GM12878 (cell line): ENCODE measurements at regions not wholly inside any gene's neighbourhood (a gene's known extent, or its start where the extent isn't known, plus 50 kb on each side); places are given as distances from the start of the nearest gene placed in this dataset.

Experiments used
- ATAC-seq: fragments of 200-7000 bp; cut with Tn5 transposase; 3 replicates; pipeline ENCODE4 v1.9.1; 2020; ENCODE audit warnings: mild to moderate bottlenecking, moderate library complexity
- BruUV-seq: library from RNA; stranded (reverse); fragments of 400-500 nt; replicated peaks from 2 replicates; lab custom pipeline; 2021; lab: Mats Ljungman, UMichigan
- CTCF ChIA-PET: fragments of 300-600 bp; sonication (Branson Sonifier 250); formaldehyde crosslinking; extraction: SDS; loops from one replicate; lab custom pipeline; 2021; ENCODE audit warnings: inconsistent platforms; lab: Yijun Ruan, JAX
- POLR2A ChIA-PET: fragments of 350-600 bp; formaldehyde crosslinking; extraction: SDS; loops from one replicate; lab custom pipeline; 2021; ENCODE audit warnings: inconsistent platforms; lab: Charles Lee
- RAD21 ChIA-PET: fragments of 300-600 bp; sonication (Branson Sonifier 250); formaldehyde crosslinking; loops from one replicate; lab custom pipeline; 2023; ENCODE audit warnings: antibody characterized with exemption; ENCODE audit not compliant: unreplicated experiment; lab: Charles Lee
- SMC1A ChIA-PET: fragments of 300-600 bp; sonication (Branson Sonifier 250); formaldehyde crosslinking; loops from one replicate; lab custom pipeline; 2023; ENCODE audit not compliant: unreplicated experiment, uncharacterized antibody; lab: Charles Lee
- DNase-seq: peaks from one replicate; pipeline ENCODE4 v3.0.0-alpha.2; 2011; ENCODE audit warnings: low read depth, low spot score
- FAIRE-seq: peaks from 3 replicates; lab custom pipeline; 2011; peaks lifted over from hg19 to GRCh38; lab: Jason Lieb, UNC
- H2AFZ ChIP-seq: 2 replicates; pipeline ENCODE4 v1.6.0; 2011; ENCODE audit warnings: low read depth, low read length, control low read depth; ENCODE audit not compliant: control insufficient read depth
- H3K27ac ChIP-seq: 2 replicates; pipeline ENCODE4 v1.5.1; 2011; ENCODE audit warnings: control low read depth; ENCODE audit not compliant: control insufficient read depth, insufficient read depth
- H3K27me3 ChIP-seq, 2 experiments: replicated peaks in 1 of 2; 2 replicates each; pipeline versions ENCODE4 v1.6.0 to v1.6.1; 2011; ENCODE audit warnings: low read length in 1 of 2; ENCODE audit not compliant: control insufficient read depth in 2 of 2, insufficient read depth in 2 of 2
- H3K36me3 ChIP-seq, 2 experiments: 2 replicates each; pipeline ENCODE4 v1.5.1; 2011; ENCODE audit warnings: low read length in 1 of 2; ENCODE audit not compliant: control insufficient read depth in 2 of 2, insufficient read depth in 2 of 2
- H3K4me1 ChIP-seq: 2 replicates; pipeline ENCODE4 v1.6.1; 2011; ENCODE audit warnings: mild to moderate bottlenecking, low read length, moderate library complexity, mixed read lengths; ENCODE audit not compliant: control insufficient read depth, insufficient read depth
- H3K4me2 ChIP-seq: 2 replicates; pipeline ENCODE4 v1.6.0; 2011; ENCODE audit warnings: control low read depth; ENCODE audit not compliant: control insufficient read depth, insufficient read depth
- H3K4me3 ChIP-seq: fragments of 200-600 bp; sonication (generic); 2 replicates; pipeline ENCODE4 v1.5.1; 2016
- H3K79me2 ChIP-seq: 2 replicates; pipeline ENCODE4 v1.6.0; 2011; ENCODE audit warnings: low read length; ENCODE audit not compliant: control insufficient read depth, insufficient read depth
- H3K9ac ChIP-seq: 2 replicates; pipeline ENCODE4 v1.8.0; 2011; ENCODE audit warnings: low read length, control low read depth, mixed read lengths; ENCODE audit not compliant: control insufficient read depth, insufficient read depth
- H3K9me3 ChIP-seq: replicated peaks from 3 replicates; pipeline ENCODE4 v1.5.1; 2011; ENCODE audit warnings: mild to moderate bottlenecking, low read length; ENCODE audit not compliant: control insufficient read depth, insufficient read depth
- H4K20me1 ChIP-seq: 2 replicates; pipeline ENCODE4 v1.6.0; 2011; ENCODE audit not compliant: control insufficient read depth, insufficient read depth
- ATF2 ChIP-seq: IDR thresholded peaks from 2 replicates; pipeline ENCODE4 v1.6.1; 2012; ENCODE audit warnings: low read length, inconsistent platforms
- CBFB ChIP-seq: IDR thresholded peaks from 2 replicates; pipeline ENCODE4 v1.6.1; 2016; ENCODE audit warnings: antibody characterized with exemption, low read depth
- CEBPZ ChIP-seq: fragments of 150-350 bp; IDR thresholded peaks from 2 replicates; pipeline ENCODE4 v1.6.1; 2016; ENCODE audit warnings: low read depth, low read length
- ETV6 ChIP-seq, 2 experiments: fragments of 450-650 bp in 1 of 2; IDR thresholded peaks in 1 of 2; conservative IDR thresholded peaks in 1 of 2; 2 replicates each; pipeline ENCODE4 v1.6.1; 2014; ENCODE audit warnings: antibody characterized with exemption in 1 of 2, borderline replicate concordance in 1 of 2, low read depth in 1 of 2, mild to moderate bottlenecking in 1 of 2, moderate library complexity in 1 of 2
- JUNB ChIP-seq: IDR thresholded peaks from 2 replicates; pipeline ENCODE4 v1.6.1; 2016; ENCODE audit warnings: antibody characterized with exemption, mild to moderate bottlenecking
- MEF2B ChIP-seq: fragments of 450-650 bp; IDR thresholded peaks from 2 replicates; pipeline ENCODE4 v1.6.1; 2018; ENCODE audit warnings: mild to moderate bottlenecking, moderate library complexity; ENCODE audit not compliant: partially characterized antibody, poor library complexity, severe bottlenecking
- MLLT1 ChIP-seq: fragments of 450-650 bp; IDR thresholded peaks from 2 replicates; pipeline ENCODE4 v1.6.1; 2016; ENCODE audit warnings: mild to moderate bottlenecking
- RUNX3 ChIP-seq: IDR thresholded peaks from 2 replicates; pipeline ENCODE4 v1.6.1; 2012; ENCODE audit warnings: low read length, inconsistent platforms
- SUPT20H ChIP-seq: IDR thresholded peaks from 2 replicates; pipeline ENCODE4 v1.6.1; 2011; ENCODE audit warnings: low read depth, mild to moderate bottlenecking, low read length, moderate library complexity, borderline replicate concordance; ENCODE audit not compliant: control insufficient read depth
- WGBS: methylation state at CpG from one replicate; pipeline ENCODE4 v1.1.6; 2016; ENCODE audit warnings: low lambda C conversion rate; ENCODE audit not compliant: insufficient replicate concordance, insufficient coverage; ENCODE audit errors: missing lambda C conversion rate; 5-methylcytosine and 5-hydroxymethylcytosine counted together
- in situ Hi-C: fragments of 300-500 bp; cut with MboI; formaldehyde crosslinking; loops from 9 replicates; pipeline ENCODE4 v1.14.3; 2018; ENCODE audit warnings: mixed read lengths
- intact Hi-C: fragments of 100-400 bp; cut with micrococcal nuclease; formaldehyde crosslinking; loops from one replicate; pipeline ENCODE4 v1.14.2; 2022; ENCODE audit not compliant: unreplicated experiment
- TF ChIP-seq, protein P1 (sequence below): fragments of 150-350 bp; IDR thresholded peaks from 2 replicates; pipeline ENCODE4 v1.6.1; 2014; ENCODE audit warnings: mild to moderate bottlenecking, low read depth, low read length
- TF ChIP-seq, protein P2 (sequence below): IDR thresholded peaks from 2 replicates; pipeline ENCODE4 v1.6.1; 2011; ENCODE audit warnings: mild to moderate bottlenecking, low read depth, low read length, moderate library complexity; ENCODE audit not compliant: insufficient replicate concordance

DNA sequence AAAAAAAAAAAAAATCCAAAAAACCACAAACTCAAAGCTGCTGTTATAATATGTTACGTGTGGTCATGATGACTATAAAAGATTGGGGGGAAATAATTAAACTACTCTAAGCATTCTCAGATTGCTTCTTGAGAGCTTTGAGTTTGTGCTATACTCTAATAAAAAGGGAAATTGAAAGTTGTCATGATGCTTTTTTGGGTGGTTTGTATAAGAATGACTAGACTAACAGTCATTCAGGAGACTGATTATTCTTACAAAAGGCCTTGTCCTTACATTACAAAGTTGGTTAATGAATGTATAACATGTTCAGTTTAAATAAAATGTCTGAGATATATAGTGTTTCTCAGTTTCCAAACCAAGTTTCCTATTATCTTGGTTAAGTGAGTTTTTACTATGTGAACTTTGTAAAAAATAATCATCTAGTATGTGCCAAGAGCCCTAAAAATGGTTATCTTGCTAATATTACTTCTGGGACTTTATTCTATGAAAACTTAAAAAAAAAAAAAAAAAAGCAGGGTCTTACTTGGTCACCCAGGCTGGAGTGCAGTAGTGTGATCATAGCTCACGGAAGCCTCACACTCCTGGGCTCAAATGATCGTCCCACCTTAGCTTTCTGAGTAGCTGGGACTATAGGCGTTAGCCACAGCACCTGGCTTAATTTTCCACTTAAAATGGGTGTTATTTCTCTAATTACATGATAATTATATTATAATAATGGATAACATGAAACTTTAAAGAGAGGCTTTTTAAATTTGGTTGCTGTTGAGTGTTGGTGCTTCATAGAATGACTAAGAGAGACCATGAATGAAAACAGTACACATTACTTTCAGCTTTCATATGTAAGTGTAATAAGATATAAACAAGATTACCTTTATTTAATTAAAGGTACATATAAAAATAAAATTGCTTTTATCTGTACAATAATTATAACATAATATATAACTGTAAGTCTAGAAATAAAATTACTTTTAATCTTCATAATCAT is 459.6 kb upstream of the RGS6 start:
- Histone ChIP-seq H3K4me1 (peaks cover 37% of the 10 kb centered on the region), H4K20me1 (no peaks in the 10 kb centered on the region), H3K9me3 (no peaks in the 10 kb centered on the region; the same call in 2 of the 3 replicates), H2AFZ (no peak overlapping the region), H3K4me3 (no peak overlapping the region), H3K79me2 (peaks cover 59% of the 10 kb centered on the region), H3K36me3 (no peaks in the 10 kb centered on the region; a peak in 1 of 4 replicates), H3K4me2 (peak overlapping the region; percentile 45), H3K9ac (peak overlapping the region; percentile 51), H3K27ac (peak overlapping the region; percentile 69), H3K27me3 (no peaks in the 10 kb centered on the region)
- POLR2A ChIA-PET: interaction anchor here (0.5 to 3.1 kb wide), 18 partner anchors 8 to 204 kb away, joined by 3 to 25 read pairs (median 4); no protein-coding TSS in a partner anchor
- 88% methylated on average over 4 of the region's 4 CpGs for WGBS
- RAD21 ChIA-PET: interaction anchor here (0.6 to 4.6 kb wide), 28 partner anchors 9 to 186 kb away, joined by 3 to 44 read pairs (median 4); no protein-coding TSS in a partner anchor
- SMC1A ChIA-PET: interaction anchor here (0.7 to 6.3 kb wide), 29 partner anchors 10 to 242 kb away, joined by 3 to 74 read pairs (median 5); no protein-coding TSS in a partner anchor
- no peak for DNase-seq
- CTCF ChIA-PET: interaction anchor here (0.6 to 1.7 kb wide), 7 partner anchors 9 to 151 kb away, joined by 3 to 8 read pairs (median 4); no protein-coding TSS in a partner anchor
- intact Hi-C loops: loop anchor here (1.0 to 2.0 kb wide), 2 partner anchors 25 to 144 kb away; no protein-coding TSS in a partner anchor
- BruUV-seq: no TSS peak
- in situ Hi-C loops: no loop called here
- ATAC-seq: peak; percentile 84
- FAIRE-seq: no peak
- TF ChIP-seq MEF2B (peak; percentile 86), MLLT1 (no peak), CEBPZ (no peak), CBFB (no peak), JUNB (peak; percentile 91), ETV6 (conservative IDR thresholded peaks at IDR 0.05 in 1 of 2, IDR thresholded peaks at IDR 0.05 in 1 of 2; ENCODE audit: borderline replicate concordance in 1 of 2, low read depth in 1 of 2) (peak in 1 of 2 experiments; percentile 58; a peak in 1 of 4 replicates), SUPT20H (no peak), ATF2 (peak; percentile 76), RUNX3 (peak; percentile 59; the same call in 1 of the 2 replicates)
- TF ChIP-seq, protein P1, sequence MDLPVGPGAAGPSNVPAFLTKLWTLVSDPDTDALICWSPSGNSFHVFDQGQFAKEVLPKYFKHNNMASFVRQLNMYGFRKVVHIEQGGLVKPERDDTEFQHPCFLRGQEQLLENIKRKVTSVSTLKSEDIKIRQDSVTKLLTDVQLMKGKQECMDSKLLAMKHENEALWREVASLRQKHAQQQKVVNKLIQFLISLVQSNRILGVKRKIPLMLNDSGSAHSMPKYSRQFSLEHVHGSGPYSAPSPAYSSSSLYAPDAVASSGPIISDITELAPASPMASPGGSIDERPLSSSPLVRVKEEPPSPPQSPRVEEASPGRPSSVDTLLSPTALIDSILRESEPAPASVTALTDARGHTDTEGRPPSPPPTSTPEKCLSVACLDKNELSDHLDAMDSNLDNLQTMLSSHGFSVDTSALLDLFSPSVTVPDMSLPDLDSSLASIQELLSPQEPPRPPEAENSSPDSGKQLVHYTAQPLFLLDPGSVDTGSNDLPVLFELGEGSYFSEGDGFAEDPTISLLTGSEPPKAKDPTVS: no peak
- TF ChIP-seq, protein P2, sequence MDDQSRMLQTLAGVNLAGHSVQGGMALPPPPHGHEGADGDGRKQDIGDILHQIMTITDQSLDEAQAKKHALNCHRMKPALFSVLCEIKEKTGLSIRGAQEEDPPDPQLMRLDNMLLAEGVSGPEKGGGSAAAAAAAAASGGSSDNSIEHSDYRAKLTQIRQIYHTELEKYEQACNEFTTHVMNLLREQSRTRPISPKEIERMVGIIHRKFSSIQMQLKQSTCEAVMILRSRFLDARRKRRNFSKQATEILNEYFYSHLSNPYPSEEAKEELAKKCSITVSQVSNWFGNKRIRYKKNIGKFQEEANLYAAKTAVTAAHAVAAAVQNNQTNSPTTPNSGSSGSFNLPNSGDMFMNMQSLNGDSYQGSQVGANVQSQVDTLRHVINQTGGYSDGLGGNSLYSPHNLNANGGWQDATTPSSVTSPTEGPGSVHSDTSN: no peak
